ENCODE measurements at regions not wholly inside any gene's neighbourhood (a gene's known extent, or its start where the extent isn't known, plus 50 kb on each side); places are given as distances from the start of the nearest gene placed in this dataset.

Small RNA genes in the stretch of these regions (small RNA-seq; reads per million reads assigned to genes)
- 0 to 4.2 (median 0) reads per million in 7 experiments for gene EZH2P1
- gene MIR802: 0 reads per million in 7 experiments

Measured in SK-N-SH (cell line).